Osteocyte (in vitro differentiated cells): ENCODE measurements at regions not wholly inside any gene's neighbourhood (a gene's known extent, or its start where the extent isn't known, plus 50 kb on each side); places are given as distances from the start of the nearest gene placed in this dataset.

Experiments used
- DNase-seq: peaks from one replicate; pipeline ENCODE4 v3.0.0; 2021; ENCODE audit warnings: mixed read lengths; ENCODE audit not compliant: unreplicated experiment; ENCODE audit errors: extremely low spot score
- H3K27ac Mint-ChIP-seq: one replicate; pipeline ENCODE4 v1.8.0; 2021; ENCODE audit warnings: mild to moderate bottlenecking, mixed read lengths; ENCODE audit not compliant: unreplicated experiment
- H3K27me3 Mint-ChIP-seq: one replicate; pipeline ENCODE4 v1.8.0; 2021; ENCODE audit warnings: mixed read lengths; ENCODE audit not compliant: unreplicated experiment
- H3K36me3 Mint-ChIP-seq: one replicate; pipeline ENCODE4 v1.8.0; 2021; ENCODE audit warnings: mixed read lengths; ENCODE audit not compliant: unreplicated experiment
- H3K4me1 Mint-ChIP-seq: one replicate; pipeline ENCODE4 v1.8.0; 2021; ENCODE audit warnings: mixed read lengths; ENCODE audit not compliant: unreplicated experiment
- H3K4me3 Mint-ChIP-seq: one replicate; pipeline ENCODE4 v1.8.0; 2021; ENCODE audit warnings: mild to moderate bottlenecking, moderate library complexity, mixed read lengths; ENCODE audit not compliant: unreplicated experiment
- H3K9me3 Mint-ChIP-seq: one replicate; pipeline ENCODE4 v1.8.0; 2021; ENCODE audit warnings: mixed read lengths; ENCODE audit not compliant: unreplicated experiment
- TF ChIP-seq, protein P1 (sequence below): fragments of 200-600 bp; sonication (generic); IDR thresholded peaks from 2 replicates; pipeline ENCODE4 v1.5.0; 2021; ENCODE audit warnings: antibody characterized with exemption, mild to moderate bottlenecking, moderate library complexity

DNA sequence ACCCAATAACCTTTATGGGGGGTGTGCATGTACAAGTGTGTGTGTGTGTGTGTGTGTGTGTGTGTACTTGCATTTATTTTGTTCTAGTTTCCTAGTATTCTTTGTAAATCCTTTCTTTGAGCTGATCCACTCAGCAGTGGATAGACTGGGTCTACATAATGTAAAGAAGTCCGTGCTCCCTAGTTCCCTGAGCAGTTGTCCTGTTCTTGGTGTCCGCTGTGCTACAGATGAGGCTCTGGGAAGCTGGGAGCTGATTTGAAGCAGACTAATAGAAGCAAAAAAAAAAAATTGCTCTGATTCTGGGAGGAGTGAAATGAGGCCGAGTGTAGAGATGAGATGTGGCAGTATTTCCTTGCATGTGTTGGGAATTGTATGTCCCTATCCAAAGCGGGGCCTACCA, 150.4 kb upstream of the WSCD2 start:
- DNase-seq = no peak
- TF ChIP-seq, protein P1, sequence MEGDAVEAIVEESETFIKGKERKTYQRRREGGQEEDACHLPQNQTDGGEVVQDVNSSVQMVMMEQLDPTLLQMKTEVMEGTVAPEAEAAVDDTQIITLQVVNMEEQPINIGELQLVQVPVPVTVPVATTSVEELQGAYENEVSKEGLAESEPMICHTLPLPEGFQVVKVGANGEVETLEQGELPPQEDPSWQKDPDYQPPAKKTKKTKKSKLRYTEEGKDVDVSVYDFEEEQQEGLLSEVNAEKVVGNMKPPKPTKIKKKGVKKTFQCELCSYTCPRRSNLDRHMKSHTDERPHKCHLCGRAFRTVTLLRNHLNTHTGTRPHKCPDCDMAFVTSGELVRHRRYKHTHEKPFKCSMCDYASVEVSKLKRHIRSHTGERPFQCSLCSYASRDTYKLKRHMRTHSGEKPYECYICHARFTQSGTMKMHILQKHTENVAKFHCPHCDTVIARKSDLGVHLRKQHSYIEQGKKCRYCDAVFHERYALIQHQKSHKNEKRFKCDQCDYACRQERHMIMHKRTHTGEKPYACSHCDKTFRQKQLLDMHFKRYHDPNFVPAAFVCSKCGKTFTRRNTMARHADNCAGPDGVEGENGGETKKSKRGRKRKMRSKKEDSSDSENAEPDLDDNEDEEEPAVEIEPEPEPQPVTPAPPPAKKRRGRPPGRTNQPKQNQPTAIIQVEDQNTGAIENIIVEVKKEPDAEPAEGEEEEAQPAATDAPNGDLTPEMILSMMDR = no peak
- Mint-ChIP-seq H3K4me3 (no peak overlapping the region), H3K9me3 (peaks cover 19% of the 10 kb centered on the region), H3K27me3 (peaks cover 3% of the 10 kb centered on the region), H3K4me1 (no peaks in the 10 kb centered on the region), H3K36me3 (no peaks in the 10 kb centered on the region), H3K27ac (no peak overlapping the region)

DNA sequence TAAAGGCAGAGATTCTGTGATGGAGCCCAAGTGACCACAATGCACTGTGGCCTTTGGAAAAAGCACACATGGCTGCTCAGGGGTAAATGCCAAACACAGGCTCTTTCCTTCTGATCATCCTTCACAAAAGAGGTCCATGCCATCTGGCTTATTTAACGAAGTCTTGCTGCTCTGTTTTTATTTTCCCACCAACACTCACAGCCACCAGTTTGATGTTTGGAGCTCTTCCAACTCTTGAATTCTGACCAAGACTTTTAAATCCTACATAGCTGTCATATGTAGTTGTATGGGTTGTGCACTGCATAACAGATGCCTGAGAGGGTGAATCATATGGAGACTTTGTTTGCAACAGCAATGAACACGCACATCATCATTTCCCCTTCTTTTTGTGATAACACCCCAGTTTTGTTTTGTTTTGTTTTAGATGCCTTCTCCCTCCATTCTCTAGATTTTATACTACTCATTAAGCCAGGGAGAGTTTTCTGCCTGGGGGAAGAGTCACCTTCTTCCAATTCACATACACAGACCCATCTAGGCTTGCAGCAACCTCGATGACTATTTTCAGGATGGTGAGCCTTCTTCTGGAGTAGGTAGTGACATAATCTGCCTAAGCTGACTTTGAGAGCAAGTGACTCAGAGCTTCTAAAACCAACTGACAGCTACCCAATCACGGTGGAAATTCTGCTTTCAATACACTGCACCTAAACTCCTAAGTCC, 145.2 kb upstream of the WSCD2 start:
- TF ChIP-seq, protein P1 = no peak
- H3K36me3 Mint-ChIP-seq = no peaks in the 10 kb centered on the region
- no peak for DNase-seq
- H3K4me3 Mint-ChIP-seq = no peak overlapping the region
- H3K27me3 Mint-ChIP-seq = peaks cover under 1% of the 10 kb centered on the region
- H3K4me1 Mint-ChIP-seq = no peaks in the 10 kb centered on the region
- no peaks in the 10 kb centered on the region for H3K9me3 Mint-ChIP-seq
- H3K27ac Mint-ChIP-seq = no peak overlapping the region

DNA sequence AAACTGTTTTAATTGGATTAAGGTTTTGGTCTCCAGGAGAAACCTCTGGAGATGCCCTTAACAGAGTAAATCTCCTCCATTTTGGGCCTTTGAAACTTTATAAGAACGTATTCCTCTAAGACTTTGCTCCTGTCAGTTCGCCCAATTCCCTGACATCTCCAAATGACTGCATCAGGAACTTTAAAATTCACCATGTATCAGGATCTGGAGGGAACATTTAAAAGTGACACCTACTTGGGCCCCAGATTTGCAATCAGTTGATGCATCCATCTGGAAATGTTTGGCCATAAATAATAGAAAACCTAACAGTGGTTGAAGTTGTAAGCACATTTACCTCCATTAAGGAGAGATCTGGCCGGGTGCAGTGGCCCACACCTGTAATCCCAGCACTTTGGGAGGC, 144.1 kb upstream of the WSCD2 start:
- no peak for DNase-seq
- TF ChIP-seq, protein P1 = no peak
- H3K4me3 Mint-ChIP-seq = no peak overlapping the region
- no peak overlapping the region for H3K27ac Mint-ChIP-seq
- no peaks in the 10 kb centered on the region for H3K4me1 Mint-ChIP-seq
- peaks cover 4% of the 10 kb centered on the region for H3K27me3 Mint-ChIP-seq
- no peaks in the 10 kb centered on the region for H3K9me3 Mint-ChIP-seq
- H3K36me3 Mint-ChIP-seq = no peaks in the 10 kb centered on the region

DNA sequence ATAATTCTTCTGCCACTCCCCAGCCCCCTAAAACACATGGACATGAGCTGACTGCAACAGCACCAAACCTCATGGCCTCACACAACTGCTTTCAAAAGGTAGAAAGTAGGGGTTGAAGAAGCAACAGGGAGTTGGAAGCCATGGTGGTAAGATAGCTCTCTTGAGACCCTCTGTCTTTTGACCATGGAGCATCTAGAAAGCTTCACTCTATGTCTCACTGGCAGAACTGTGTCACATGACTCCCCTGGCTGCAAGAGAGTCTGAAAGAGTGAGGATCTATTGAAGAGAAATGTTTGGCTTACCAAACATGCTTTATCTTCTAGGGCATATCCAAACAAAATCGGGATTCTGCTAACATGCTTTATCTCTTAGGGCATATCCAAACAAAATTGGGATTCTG, 142.9 kb upstream of the WSCD2 start:
- Mint-ChIP-seq H3K36me3 (no peaks in the 10 kb centered on the region), H3K4me3 (no peak overlapping the region), H3K4me1 (no peaks in the 10 kb centered on the region), H3K27me3 (peaks cover 4% of the 10 kb centered on the region), H3K27ac (no peak overlapping the region), H3K9me3 (no peaks in the 10 kb centered on the region)
- TF ChIP-seq, protein P1 = no peak
- DNase-seq = no peak

DNA sequence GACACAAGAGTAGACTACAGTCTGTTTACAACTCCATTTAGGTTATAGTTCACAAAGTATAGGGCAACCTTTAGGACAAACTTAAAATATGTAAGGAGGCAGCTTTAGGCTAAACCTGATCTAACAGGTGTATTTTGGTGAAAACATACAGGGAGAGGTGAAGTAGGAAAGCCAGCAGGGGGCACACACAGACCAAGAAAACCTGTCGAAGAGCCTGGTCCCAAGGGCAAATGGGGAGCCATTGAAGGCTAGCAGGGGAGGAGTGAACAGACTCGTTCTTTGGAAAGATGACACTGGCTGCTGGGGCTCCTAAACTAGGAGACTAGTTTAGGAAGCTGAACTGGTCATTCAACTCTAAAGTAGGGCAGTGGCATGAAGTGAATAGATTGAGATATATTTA, 138.8 kb upstream of the WSCD2 start:
- H3K36me3 Mint-ChIP-seq = no peaks in the 10 kb centered on the region
- no peak for DNase-seq
- no peaks in the 10 kb centered on the region for H3K4me1 Mint-ChIP-seq
- no peak overlapping the region for H3K27ac Mint-ChIP-seq
- H3K27me3 Mint-ChIP-seq = peaks cover 4% of the 10 kb centered on the region
- no peaks in the 10 kb centered on the region for H3K9me3 Mint-ChIP-seq
- TF ChIP-seq, protein P1 = peak; percentile 44
- H3K4me3 Mint-ChIP-seq = no peak overlapping the region
